ENCODE measurements at regions not wholly inside any gene's neighbourhood (a gene's known extent, or its start where the extent isn't known, plus 50 kb on each side); places are given as distances from the start of the nearest gene placed in this dataset.
"Not testable (repeated sequence)": the region's sequence is repeated elsewhere in the genome, so short reads cannot be mapped to it uniquely, and the experiment has no call there.

DNA sequence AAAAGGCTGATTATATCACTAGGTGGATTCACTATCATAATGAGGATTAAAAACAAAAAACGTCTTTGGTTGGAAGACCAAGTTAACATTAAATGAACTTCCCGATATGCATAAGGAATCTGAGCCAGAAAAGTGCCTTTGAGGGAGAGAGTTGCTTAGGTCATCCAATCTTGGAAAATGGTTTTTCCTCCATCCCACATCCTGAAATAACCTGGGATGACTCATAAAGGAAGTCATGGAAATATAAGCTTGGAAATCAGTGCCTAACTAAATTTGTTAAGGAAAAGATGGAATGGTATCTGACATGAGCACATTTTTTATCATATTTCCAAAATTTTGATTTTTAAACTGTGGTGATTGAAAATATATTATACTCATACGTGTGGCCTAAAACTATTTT, 66.0 kb downstream of the KBTBD8 start:
- no peak for DNase-seq

DNA sequence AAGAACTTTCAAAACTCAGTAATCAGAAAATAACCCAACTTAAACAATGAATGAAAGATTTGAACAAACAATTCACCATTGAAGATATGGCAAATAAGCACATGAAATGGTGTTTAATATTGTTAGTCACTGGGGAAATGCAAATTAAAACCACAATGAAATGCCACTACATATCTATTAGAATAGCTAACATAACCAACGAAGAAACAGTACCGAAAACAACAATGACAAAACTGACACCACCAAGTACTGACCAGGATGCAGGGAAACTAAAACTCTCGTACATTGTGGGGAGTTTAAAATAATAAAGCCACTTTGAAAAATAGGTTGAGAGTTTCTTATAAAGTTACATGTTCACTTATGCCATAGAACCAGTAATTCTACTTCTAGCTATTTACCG, 69.1 kb downstream of the KBTBD8 start:
- no peak for DNase-seq

DNA sequence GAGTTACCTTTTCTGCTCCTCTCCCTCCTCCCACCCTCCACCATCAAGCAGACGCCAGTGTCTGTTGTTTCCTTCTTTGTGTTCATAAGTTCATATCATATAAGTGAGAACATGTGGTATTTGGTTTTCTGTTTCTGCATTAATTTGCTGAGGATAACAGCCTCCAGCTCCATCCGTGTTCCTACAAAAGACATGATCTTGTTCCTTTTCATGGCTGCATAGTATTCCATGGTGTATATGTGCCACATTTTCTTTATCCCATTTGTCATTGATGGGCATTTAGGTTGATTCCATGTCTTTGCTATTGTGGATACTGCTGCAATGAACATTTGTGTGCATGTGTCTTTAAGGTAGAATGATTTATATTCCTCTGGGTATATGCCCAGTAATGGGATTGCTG, 74.5 kb downstream of the KBTBD8 start:
- not testable (repeated sequence) for DNase-seq

- DNase-seq = no peak
Measured at GRCh38 chr3:67073812-67074211, 75.7 kb downstream of the KBTBD8 start.

DNA sequence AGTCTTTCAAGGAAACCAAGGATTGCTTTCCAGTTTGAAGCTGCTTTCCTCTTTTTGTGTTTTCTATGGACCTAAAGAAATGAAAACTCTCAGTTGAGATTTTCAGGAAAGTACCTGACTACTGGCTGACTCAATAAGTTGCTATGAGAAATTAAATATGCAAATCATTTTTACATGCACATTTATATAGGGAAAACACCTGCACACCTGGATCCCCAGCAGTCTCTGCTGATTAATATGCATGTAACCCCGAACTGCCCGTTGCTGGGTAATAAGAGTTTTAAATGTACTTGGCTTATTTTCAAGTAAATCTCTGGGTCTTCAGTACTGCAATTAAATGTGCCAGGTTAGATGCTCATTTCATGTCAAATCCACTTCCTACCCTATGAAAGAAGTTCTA, 77.2 kb downstream of the KBTBD8 start:
- DNase-seq = no peak

- no peak for DNase-seq
Measured at GRCh38 chr3:67076607-67077006, 78.5 kb downstream of the KBTBD8 start.

DNA sequence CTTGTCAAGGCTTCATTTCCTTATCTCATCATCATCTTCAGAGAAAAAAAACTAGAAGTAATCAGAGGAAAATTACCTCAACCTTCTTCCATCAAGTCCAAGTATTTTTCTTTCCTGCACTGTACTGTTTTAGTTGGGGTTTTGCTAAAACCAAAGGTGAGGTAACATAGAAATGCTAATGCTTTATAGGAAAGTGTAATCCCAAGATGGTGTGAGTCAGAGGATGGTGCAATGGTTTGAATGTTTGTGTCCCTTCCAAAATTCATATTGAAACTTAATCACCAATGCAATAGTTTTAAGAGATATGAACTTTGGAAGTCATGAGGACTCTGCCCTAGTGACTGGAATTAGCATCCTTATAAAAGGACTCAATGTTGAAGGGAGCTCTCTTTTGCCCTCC, 79.5 kb downstream of the KBTBD8 start:
- no peak for DNase-seq

DNA sequence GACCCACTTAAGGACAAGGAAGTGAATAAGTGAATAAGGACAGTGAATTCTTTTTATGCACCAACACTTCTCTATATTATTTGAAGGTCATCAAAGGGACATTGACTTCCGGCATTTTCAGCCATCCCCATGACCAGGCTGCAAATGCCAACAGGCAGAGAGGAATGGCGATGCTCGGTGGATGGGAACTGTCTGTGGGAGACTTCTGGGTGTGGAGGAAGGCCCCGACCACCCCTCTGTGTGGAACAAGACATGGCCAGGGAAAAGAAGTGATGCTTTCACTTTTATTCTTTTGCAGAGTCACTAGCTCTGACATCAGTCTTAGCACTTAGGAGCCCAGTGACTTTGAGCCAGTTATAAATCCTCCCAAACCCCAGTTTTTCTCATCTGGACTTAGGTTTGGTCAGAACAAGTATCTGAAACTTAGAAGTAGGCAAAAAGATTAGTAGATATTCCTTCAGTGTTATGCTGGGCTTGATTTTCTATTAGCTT, 84.5 kb downstream of the KBTBD8 start:
- DNase-seq = no peak

GRCh38 chr3:67083277-67083676, 85.2 kb downstream of the KBTBD8 start:
- DNase-seq = no peak

GRCh38 chr3:67087788-67088187, 89.7 kb downstream of the KBTBD8 start:
- no peak for DNase-seq

GRCh38 chr3:67090474-67090873, 92.4 kb downstream of the KBTBD8 start:
- no peak for DNase-seq

DNA sequence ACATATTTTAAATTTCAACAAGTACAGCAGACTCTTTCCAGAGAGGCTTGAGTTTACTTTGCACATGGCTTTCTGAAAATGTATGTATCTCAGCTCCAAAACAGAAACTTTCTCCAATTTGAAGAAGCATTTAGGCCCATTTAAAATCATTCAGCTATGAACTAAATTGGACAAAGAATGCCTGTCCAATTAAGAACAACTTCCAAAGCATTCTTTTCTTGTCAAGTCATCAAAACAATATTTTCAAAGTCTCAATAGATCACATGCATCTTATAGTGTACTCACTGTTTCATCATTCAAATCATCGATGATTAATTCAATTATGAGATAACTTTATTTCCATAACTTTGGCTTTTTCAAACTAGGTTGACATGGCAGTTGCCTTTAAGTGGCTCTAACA, 95.2 kb downstream of the KBTBD8 start:
- DNase-seq = no peak

DNA sequence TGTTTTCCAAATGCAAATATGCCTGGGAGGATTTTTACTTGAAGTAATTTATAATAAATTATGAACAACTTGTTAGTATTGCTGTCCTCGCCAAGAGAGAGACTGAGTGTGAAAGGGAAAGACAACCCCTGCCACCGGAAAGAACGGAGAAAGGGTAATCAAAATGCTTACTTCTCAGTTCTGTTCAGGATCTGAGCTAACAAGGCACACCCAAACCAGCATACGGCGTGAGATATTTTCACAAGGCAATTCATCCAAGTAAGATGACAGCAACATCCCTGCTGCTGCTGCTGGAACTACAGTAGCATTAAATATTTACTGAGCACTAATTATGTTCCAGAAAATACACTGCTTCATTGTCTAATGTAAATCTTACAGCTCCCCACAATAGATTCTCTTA, 96.1 kb downstream of the KBTBD8 start:
- DNase-seq = no peak

- DNase-seq = no peak
Measured at GRCh38 chr3:67094774-67095173, 96.7 kb downstream of the KBTBD8 start.

DNA sequence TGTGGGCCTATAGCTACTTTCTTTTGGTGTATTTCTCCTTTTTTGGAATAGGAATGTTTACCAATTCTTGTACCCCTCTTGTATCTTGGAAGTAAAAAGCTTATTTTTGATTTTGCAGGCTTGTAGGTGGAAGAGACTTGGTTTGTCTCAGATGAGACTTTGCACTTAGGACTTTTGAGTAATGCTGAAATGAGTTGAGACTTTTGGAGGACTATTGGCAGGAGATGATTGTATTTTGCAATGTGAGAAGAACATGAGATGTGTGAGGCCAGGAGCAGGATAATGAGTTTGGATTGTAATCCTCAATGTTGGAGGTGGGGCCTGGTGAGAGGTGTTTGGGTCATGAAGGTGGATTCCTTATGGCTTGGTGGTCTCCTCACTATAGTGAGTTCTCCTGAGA, 106.3 kb downstream of the KBTBD8 start:
- DNase-seq = no peak

GRCh38 chr3:67106874-67107273, 108.8 kb downstream of the KBTBD8 start:
- no peak for DNase-seq

DNA sequence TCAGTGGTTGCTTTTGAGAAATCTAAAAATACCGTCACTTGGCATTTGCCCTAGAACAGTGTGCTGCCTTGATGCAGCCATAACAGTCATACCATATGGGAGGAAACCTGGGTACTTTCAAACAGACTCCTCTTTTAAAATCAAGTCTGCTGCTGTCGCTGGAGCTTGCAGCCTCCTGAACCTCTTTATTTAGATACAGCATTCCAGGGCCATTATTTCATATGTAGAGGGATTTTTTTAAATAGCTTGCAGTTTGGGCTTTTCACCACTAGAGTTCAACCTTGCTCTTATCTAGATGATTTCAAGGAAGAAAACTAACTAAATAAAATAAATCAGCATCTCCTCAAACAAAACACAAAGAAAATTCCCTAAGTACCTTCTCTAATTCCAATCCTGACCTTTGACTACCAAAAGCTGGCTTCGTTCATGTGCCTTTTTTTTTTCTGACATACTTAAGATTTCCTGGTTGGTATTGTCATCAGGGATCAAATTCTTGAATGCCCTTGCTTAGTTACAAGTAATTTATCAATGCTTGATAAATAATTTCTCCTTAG, 111.6 kb downstream of the KBTBD8 start:
- no peak for DNase-seq

DNA sequence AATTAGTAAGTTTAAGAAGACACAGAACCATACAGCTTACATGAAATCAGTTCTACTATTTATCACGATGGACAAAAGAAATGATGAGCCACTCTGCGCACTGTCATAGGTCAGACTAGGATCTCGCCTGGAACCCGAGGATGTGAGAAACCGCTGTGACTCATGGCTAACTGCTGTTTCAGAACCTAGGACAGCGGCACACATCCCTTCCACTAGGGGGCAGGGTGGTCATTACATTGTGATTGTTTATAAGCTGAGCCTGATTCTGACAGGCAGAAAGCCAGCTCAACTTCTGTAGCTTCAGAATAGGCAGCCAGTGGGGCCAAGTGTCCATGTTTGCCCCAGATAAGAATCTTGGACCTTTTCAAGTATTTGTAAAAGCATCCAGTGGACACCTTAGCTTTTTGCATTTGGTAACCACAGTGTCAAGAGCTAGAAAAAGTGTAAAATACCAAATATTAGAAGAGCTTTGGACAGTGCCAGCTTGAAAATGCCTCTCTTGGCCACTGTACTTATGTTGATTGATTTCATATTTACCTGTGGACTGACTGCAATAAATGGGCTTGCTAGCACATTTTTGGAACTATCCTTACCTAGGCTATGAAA, 115.8 kb downstream of the KBTBD8 start:
- peak; percentile 13 to 29 for DNase-seq

DNA sequence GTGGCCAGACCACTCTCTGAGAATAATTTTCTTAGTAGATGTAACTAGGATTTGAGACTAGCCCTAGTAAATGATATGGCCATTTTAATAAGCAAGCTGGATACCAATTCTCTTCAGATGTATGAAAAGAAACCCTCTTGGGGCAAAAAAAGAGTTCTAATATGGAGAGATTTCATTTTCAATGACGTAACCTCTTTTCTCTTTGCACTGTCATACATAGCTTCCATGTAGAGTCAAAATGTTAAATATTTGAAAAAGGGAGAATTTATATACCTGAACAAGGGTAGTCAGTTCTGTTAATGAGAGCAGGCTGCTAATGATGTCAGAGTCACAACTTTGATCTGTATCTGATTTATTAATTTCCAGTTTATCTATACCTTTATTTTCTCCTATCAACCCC, 120.0 kb downstream of the KBTBD8 start:
- DNase-seq = no peak

- no peak for DNase-seq
Measured at GRCh38 chr3:67118635-67119034, 120.5 kb downstream of the KBTBD8 start.

DNA sequence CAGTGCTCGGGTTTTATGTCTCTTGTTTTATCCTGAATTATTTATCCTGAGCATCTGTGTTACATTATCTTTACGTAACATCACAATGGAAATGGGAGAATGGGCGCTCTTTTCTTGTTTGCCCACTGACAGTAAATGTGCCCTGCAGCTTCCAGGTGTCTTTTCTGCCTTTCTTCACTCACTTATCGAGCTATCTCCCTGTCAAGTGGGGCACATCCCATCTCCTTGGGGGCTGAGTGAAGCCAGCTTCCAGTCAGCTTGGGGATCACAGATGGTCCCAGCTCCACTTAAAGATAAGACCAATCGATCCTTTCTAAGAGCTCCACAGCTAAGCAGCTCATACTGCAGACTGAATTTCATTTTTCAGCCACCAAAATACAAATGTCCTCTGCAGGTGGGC, 125.8 kb downstream of the KBTBD8 start:
- DNase-seq = no peak

GRCh38 chr3:67127254-67127653, 129.1 kb downstream of the KBTBD8 start:
- DNase-seq = no peak

GRCh38 chr3:67142432-67142831, 144.3 kb downstream of the KBTBD8 start:
- no peak for DNase-seq

DNA sequence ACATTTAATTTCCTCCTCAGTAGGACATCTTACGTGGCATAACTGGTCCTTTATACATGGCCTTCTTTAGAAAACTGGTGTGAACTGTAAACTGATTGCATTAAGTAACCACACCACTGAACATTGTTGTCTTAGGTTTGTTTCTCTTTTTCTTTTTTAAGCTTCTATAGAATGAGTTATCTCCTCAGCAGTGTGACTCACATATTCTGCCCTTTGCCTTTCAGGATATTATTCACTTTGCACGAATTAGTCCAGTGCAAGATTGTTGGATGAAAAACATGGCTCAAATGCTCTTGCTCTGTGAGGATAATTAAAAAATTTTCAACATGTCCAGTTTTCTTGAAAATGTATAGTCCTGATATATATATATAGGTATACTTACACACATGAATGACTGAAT, 147.6 kb downstream of the KBTBD8 start:
- DNase-seq = no peak

DNA sequence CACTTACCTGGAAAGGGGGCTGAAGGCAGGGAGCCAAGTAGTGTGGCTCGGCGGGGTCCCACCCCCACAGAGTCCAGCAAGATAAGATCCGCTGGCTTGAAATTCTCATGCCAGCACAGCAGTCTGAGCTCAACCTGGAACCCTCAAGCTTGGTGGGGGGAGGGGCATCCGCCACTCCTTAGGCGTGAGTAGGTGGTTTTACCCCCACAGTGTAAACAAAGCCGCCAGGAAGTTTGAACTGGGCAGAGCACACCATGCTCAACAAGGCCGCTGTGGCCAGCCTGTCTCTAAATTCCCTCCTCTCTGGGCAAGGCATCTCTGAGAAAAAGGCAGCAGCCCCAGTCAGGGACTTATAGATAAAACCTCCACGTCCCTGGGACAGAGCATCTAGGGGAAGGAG, 156.3 kb downstream of the KBTBD8 start:
- DNase-seq = no peak

All from NCI-H187 (cell line).